Caki2 (cell line): ENCODE measurements at regions not wholly inside any gene's neighbourhood (a gene's known extent, or its start where the extent isn't known, plus 50 kb on each side); places are given as distances from the start of the nearest gene placed in this dataset.

Experiments used
- DNase-seq: peaks from one replicate; pipeline ENCODE4 v3.0.0-alpha.2; 2015; ENCODE audit warnings: low read depth
- in situ Hi-C: cut with HindIII; loops from 2 replicates; pipeline ENCODE4 v1.10.0; 2016; ENCODE audit warnings: low sequenced_read_pairs, low pct_unique_long_range_greater_than_20kb, mixed read lengths

- in situ Hi-C loops, result loop anchor here (25.0 kb wide), 3 partner anchors 103 to 278 kb away; partner anchors contain the start of genes CCDC34 and LGR4
- DNase-seq, result peak; percentile 61
Measured at GRCh38 chr11:27183672-27184457, 143.2 kb downstream of the BBOX1 start.

GRCh38 chr11:27179334-27179733, 138.7 kb downstream of the BBOX1 start:
- DNase-seq, result no peak
- in situ Hi-C loops, result loop anchor here (25.0 kb wide), 3 partner anchors 108 to 283 kb away; partner anchors contain the start of genes CCDC34 and LGR4

- in situ Hi-C loops, result loop anchor here (25.0 kb wide), 3 partner anchors 108 to 283 kb away; partner anchors contain the start of genes CCDC34 and LGR4
- DNase-seq, result no peak
Measured at GRCh38 chr11:27178859-27179258, 138.2 kb downstream of the BBOX1 start.
